ENCODE measurements at regions not wholly inside any gene's neighbourhood (a gene's known extent, or its start where the extent isn't known, plus 50 kb on each side); places are given as distances from the start of the nearest gene placed in this dataset.

GRCh38 chr3:152658977-152659720, 175.8 kb upstream of the P2RY1 start:
- H4K20me1 ChIP-seq (replicated peaks; ENCODE audit: control insufficient read depth, insufficient read depth, low read length), result no peaks in the 10 kb centered on the region
- no peak overlapping the region for H3K9ac ChIP-seq (ENCODE audit: insufficient read depth in 1 of 2, low read depth in 2 of 2, low read length in 2 of 2)
- TF ChIP-seq HDAC8 (tag; IDR thresholded peaks at IDR 0.05), result no peak
- TF ChIP-seq, protein P1, sequence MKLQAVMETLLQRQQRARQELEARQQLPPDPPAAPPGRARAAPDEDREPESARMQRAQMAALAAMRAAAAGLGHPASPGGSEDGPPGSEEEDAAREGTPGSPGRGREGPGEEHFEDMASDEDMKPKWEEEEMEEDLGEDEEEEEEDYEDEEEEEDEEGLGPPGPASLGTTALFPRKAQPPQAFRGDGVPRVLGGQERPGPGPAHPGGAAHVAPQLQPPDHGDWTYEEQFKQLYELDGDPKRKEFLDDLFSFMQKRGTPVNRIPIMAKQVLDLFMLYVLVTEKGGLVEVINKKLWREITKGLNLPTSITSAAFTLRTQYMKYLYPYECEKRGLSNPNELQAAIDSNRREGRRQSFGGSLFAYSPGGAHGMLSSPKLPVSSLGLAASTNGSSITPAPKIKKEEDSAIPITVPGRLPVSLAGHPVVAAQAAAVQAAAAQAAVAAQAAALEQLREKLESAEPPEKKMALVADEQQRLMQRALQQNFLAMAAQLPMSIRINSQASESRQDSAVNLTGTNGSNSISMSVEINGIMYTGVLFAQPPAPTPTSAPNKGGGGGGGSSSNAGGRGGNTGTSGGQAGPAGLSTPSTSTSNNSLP (IDR thresholded peaks at IDR 0.05; ENCODE audit: borderline replicate concordance, low read depth, low read length), result no peak
- TF ChIP-seq ZNF124 (CRISPR knock-in tag; IDR thresholded peaks at IDR 0.05), result no peak
- no peak for TF ChIP-seq ZNF445 (CRISPR knock-in tag; IDR thresholded peaks at IDR 0.05; ENCODE audit: low read depth)
- TF ChIP-seq, protein P2, sequence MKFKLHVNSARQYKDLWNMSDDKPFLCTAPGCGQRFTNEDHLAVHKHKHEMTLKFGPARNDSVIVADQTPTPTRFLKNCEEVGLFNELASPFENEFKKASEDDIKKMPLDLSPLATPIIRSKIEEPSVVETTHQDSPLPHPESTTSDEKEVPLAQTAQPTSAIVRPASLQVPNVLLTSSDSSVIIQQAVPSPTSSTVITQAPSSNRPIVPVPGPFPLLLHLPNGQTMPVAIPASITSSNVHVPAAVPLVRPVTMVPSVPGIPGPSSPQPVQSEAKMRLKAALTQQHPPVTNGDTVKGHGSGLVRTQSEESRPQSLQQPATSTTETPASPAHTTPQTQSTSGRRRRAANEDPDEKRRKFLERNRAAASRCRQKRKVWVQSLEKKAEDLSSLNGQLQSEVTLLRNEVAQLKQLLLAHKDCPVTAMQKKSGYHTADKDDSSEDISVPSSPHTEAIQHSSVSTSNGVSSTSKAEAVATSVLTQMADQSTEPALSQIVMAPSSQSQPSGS (CRISPR knock-in tag; IDR thresholded peaks at IDR 0.05), result no peak
- TF ChIP-seq HMG20A (CRISPR knock-in tag; conservative IDR thresholded peaks at IDR 0.05), result no peak
- no peak for TF ChIP-seq ATF6 (CRISPR knock-in tag; IDR thresholded peaks at IDR 0.05)
- TF ChIP-seq ZNF24 (IDR thresholded peaks at IDR 0.05), result no peak
- TF ChIP-seq CSDE1 (IDR thresholded peaks at IDR 0.05), result no peak
- no peak for TF ChIP-seq FOXP1 (CRISPR knock-in tag; IDR thresholded peaks at IDR 0.05)
- TF ChIP-seq ZNF224 (CRISPR knock-in tag; IDR thresholded peaks at IDR 0.05), result no peak
- TF ChIP-seq NCOR1 (IDR thresholded peaks at IDR 0.05), result no peak
- no peak for TF ChIP-seq ZNF655 (CRISPR knock-in tag; IDR thresholded peaks at IDR 0.05)
- H3K4me1 ChIP-seq (replicated peaks in 1 of 2; ENCODE audit: control insufficient read depth in 2 of 2, insufficient read depth in 2 of 2, low read length in 2 of 2), result peaks cover 0 to 9% of the 10 kb centered on the region in 2 experiments; a peak in 2 of 5 replicates
- FAIRE-seq (peak; percentile 35), DNase-seq (ENCODE audit: extremely low read depth in 1 of 4, low spot score in 3 of 4) (peak in 1 of 4 experiments; percentile 26), ATAC-seq (peak; percentile 68; the same call in 2 of the 3 replicates)
- ChIA-PET CTCF (ENCODE audit: low intra/inter-chr PET ratio) (no interaction called here), POLR2A (interaction anchor here (0.6 kb wide), 2 partner anchors 21 to 46 kb away, joined by 3 read pairs; no protein-coding TSS in a partner anchor)
- H3K4me2 ChIP-seq (ENCODE audit: insufficient read depth, low read length), result no peak overlapping the region
- intact Hi-C loops (cut with micrococcal nuclease) (no loop called here), in situ Hi-C loops (cut with MboI) (no loop called here)
- no peaks in the 10 kb centered on the region for H3K9me1 ChIP-seq (ENCODE audit: control insufficient read depth, insufficient read depth, low read length)
- peak overlapping the region; percentile 46 for H2AFZ ChIP-seq (ENCODE audit: low read depth, low read length)
- 56% methylated on average over 5 of the region's 5 CpGs for WGBS (ENCODE audit: insufficient coverage, low coverage, missing lambda C conversion rate)
- H3K9me3 ChIP-seq (replicated peaks; ENCODE audit: control insufficient read depth, insufficient read depth, low read depth, low read length), result peaks cover 4% of the 10 kb centered on the region; the same call in 1 of the 2 replicates
- BruUV-seq (replicated peaks), result no TSS peak
- no peaks in the 10 kb centered on the region for H3K27me3 ChIP-seq (ENCODE audit: control insufficient read depth in 2 of 2, insufficient read depth in 2 of 2, low read length in 2 of 2)
- no peaks in the 10 kb centered on the region for H3K79me2 ChIP-seq (ENCODE audit: control insufficient read depth, insufficient read depth, low read length)
- no peak overlapping the region for H3K4me3 ChIP-seq
- no peaks in the 10 kb centered on the region for H3K36me3 ChIP-seq (ENCODE audit: control insufficient read depth, insufficient read depth, low read length)
- no peak overlapping the region for H3K27ac ChIP-seq (ENCODE audit: extremely low read depth, low read depth, low read length)

All from K562 (cell line).